Natural killer cell (primary cell): ENCODE measurements at regions not wholly inside any gene's neighbourhood (a gene's known extent, or its start where the extent isn't known, plus 50 kb on each side); places are given as distances from the start of the nearest gene placed in this dataset.

Experiments used
- ATAC-seq, 3 donors: fragments of 150-1000 bp in 2 of 3; fragments of 200-7000 bp in 1 of 3; cut with Tn5 transposase; 1 replicate in 1 of 3; 2 replicates in 2 of 3; pipeline ENCODE4 v1.10.0; 2021; ENCODE audit warnings: mild to moderate bottlenecking in 2 of 3, moderate library complexity in 2 of 3
- DNase-seq, 2 donors: peaks; one replicate each; pipeline versions ENCODE4 v3.0.0 to v3.0.0-alpha.2; 2013 to 2021; ENCODE audit warnings: mixed read lengths in 1 of 2
- H3K27ac ChIP-seq: one replicate; pipeline ENCODE4 v1.5.1; 2013; ENCODE audit warnings: mild to moderate bottlenecking, low read length
- H3K27me3 ChIP-seq: one replicate; pipeline ENCODE4 v1.6.1; 2013; ENCODE audit warnings: low read length; ENCODE audit not compliant: control insufficient read depth, insufficient read depth
- H3K36me3 ChIP-seq: one replicate; pipeline ENCODE4 v1.6.1; 2013; ENCODE audit warnings: low read length; ENCODE audit not compliant: control insufficient read depth, insufficient read depth
- H3K4me1 ChIP-seq: one replicate; pipeline ENCODE4 v1.6.1; 2013; ENCODE audit warnings: low read length; ENCODE audit not compliant: control insufficient read depth, insufficient read depth
- H3K4me3 ChIP-seq: one replicate; pipeline ENCODE4 v1.5.1; 2013; ENCODE audit warnings: low read length
- H3K9me3 ChIP-seq: one replicate; pipeline ENCODE4 v1.6.1; 2013; ENCODE audit warnings: low read length; ENCODE audit not compliant: control insufficient read depth, insufficient read depth
- H3K27ac Mint-ChIP-seq, 2 donors: one replicate each; pipeline ENCODE4 v1.8.0; 2022; ENCODE audit warnings: mild to moderate bottlenecking in 2 of 2, mixed read lengths in 2 of 2, moderate library complexity in 1 of 2
- H3K27me3 Mint-ChIP-seq, 2 donors: one replicate each; pipeline ENCODE4 v1.8.0; 2022; ENCODE audit warnings: low read depth in 2 of 2, mixed read lengths in 2 of 2
- H3K36me3 Mint-ChIP-seq: one replicate; pipeline ENCODE4 v1.8.0; 2022; ENCODE audit warnings: mixed read lengths
- H3K4me1 Mint-ChIP-seq, 2 donors: one replicate each; pipeline ENCODE4 v1.8.0; 2022; ENCODE audit warnings: mixed read lengths in 2 of 2
- H3K4me3 Mint-ChIP-seq: one replicate; pipeline ENCODE4 v1.8.0; 2022; ENCODE audit warnings: mild to moderate bottlenecking, moderate library complexity, mixed read lengths
- H3K9me3 Mint-ChIP-seq, 2 donors: one replicate each; pipeline ENCODE4 v1.8.0; 2022; ENCODE audit warnings: mixed read lengths in 2 of 2
- CTCF ChIP-seq: fragments of 200-600 bp; IDR thresholded peaks from one replicate; pipeline ENCODE4 v1.8.0; 2022; ENCODE audit warnings: antibody characterized with exemption
- WGBS: methylation state at CpG from one replicate; pipeline ENCODE4 v1.1.7; 2013; ENCODE audit warnings: missing lambda C conversion rate; ENCODE audit not compliant: insufficient coverage; 5-methylcytosine and 5-hydroxymethylcytosine counted together
- intact Hi-C: fragments of 100-400 bp; cut with micrococcal nuclease; formaldehyde crosslinking; loops from one replicate; pipeline ENCODE4 v1.14.2; 2022

GRCh38 chr4:116223040-116223732, 862.2 kb downstream of the TRAM1L1 start:
- no peaks in the 10 kb centered on the region for H3K4me1 ChIP-seq
- H3K9me3 ChIP-seq, result no peaks in the 10 kb centered on the region
- Mint-ChIP-seq H3K27ac (no peak overlapping the region), H3K4me3 (no peak overlapping the region), H3K27me3 (no peaks in the 10 kb centered on the region), H3K36me3 (no peaks in the 10 kb centered on the region), H3K9me3 (peaks cover 11 to 17% of the 10 kb centered on the region in 2 donors), H3K4me1 (no peaks in the 10 kb centered on the region)
- no peak overlapping the region for H3K4me3 ChIP-seq
- DNase-seq (no peak), ATAC-seq (no peak)
- no peaks in the 10 kb centered on the region for H3K36me3 ChIP-seq
- 82% methylated on average over 6 of the region's 8 CpGs for WGBS
- H3K27me3 ChIP-seq, result no peaks in the 10 kb centered on the region
- intact Hi-C loops, result no loop called here
- no peak for TF ChIP-seq CTCF
- H3K27ac ChIP-seq, result no peak overlapping the region

- ATAC-seq (no peak), DNase-seq (no peak)
- intact Hi-C loops, result no loop called here
- no peak overlapping the region for H3K27ac ChIP-seq
- WGBS, result 90% methylated on average over 1 of the region's 2 CpGs
- Mint-ChIP-seq H3K4me1 (no peaks in the 10 kb centered on the region), H3K27ac (no peak overlapping the region), H3K27me3 (no peaks in the 10 kb centered on the region), H3K9me3 (peaks cover 5 to 21% of the 10 kb centered on the region in 2 donors), H3K36me3 (no peaks in the 10 kb centered on the region), H3K4me3 (no peak overlapping the region)
- H3K9me3 ChIP-seq, result no peaks in the 10 kb centered on the region
- no peak overlapping the region for H3K4me3 ChIP-seq
- no peaks in the 10 kb centered on the region for H3K36me3 ChIP-seq
- no peaks in the 10 kb centered on the region for H3K27me3 ChIP-seq
- H3K4me1 ChIP-seq, result no peaks in the 10 kb centered on the region
- TF ChIP-seq CTCF, result no peak
Observed at GRCh38 chr4:116217781-116218180, 867.6 kb downstream of the TRAM1L1 start.

- Mint-ChIP-seq H3K36me3 (no peaks in the 10 kb centered on the region), H3K27ac (no peak overlapping the region), H3K4me1 (no peaks in the 10 kb centered on the region), H3K27me3 (no peaks in the 10 kb centered on the region), H3K4me3 (no peak overlapping the region), H3K9me3 (peaks cover 2 to 15% of the 10 kb centered on the region in 2 donors)
- Histone ChIP-seq H3K36me3 (no peaks in the 10 kb centered on the region), H3K4me3 (no peak overlapping the region), H3K27me3 (no peaks in the 10 kb centered on the region), H3K9me3 (no peaks in the 10 kb centered on the region), H3K27ac (no peak overlapping the region), H3K4me1 (no peaks in the 10 kb centered on the region)
- ATAC-seq (no peak), DNase-seq (no peak)
- intact Hi-C loops, result no loop called here
- 82% methylated on average over 1 of the region's 1 CpG for WGBS
- no peak for TF ChIP-seq CTCF
Observed at GRCh38 chr4:116215622-116216021, 869.8 kb downstream of the TRAM1L1 start.

- Histone ChIP-seq H3K27ac (no peak overlapping the region), H3K36me3 (no peaks in the 10 kb centered on the region), H3K4me3 (no peak overlapping the region), H3K9me3 (no peaks in the 10 kb centered on the region), H3K27me3 (no peaks in the 10 kb centered on the region), H3K4me1 (no peaks in the 10 kb centered on the region)
- Mint-ChIP-seq H3K27me3 (no peaks in the 10 kb centered on the region), H3K36me3 (no peaks in the 10 kb centered on the region), H3K4me3 (no peak overlapping the region), H3K27ac (no peak overlapping the region), H3K9me3 (peaks cover 8 to 14% of the 10 kb centered on the region in 2 donors), H3K4me1 (no peaks in the 10 kb centered on the region)
- ATAC-seq, result no peak
- TF ChIP-seq CTCF, result no peak
- WGBS, result no CpG with 5 or more reads among the region's 1 CpG
- intact Hi-C loops, result no loop called here
- DNase-seq, result no peak
Observed at GRCh38 chr4:116202524-116202923, 882.9 kb downstream of the TRAM1L1 start.
